Stomach (tissue), 8 donors: ENCODE measurements at regions not wholly inside any gene's neighbourhood (a gene's known extent, or its start where the extent isn't known, plus 50 kb on each side); places are given as distances from the start of the nearest gene placed in this dataset.

Source experiments
- DNase-seq, 2 donors: peaks; one replicate each; pipeline versions ENCODE4 v3.0.0 to v3.0.0-alpha.2; 2013 to 2019
- H3K27ac ChIP-seq, 5 donors: fragments of 200-600 bp in 4 of 5; sonication (generic) in 4 of 5; one replicate each; pipeline ENCODE4 v1.5.1; 2013 to 2019; ENCODE audit warnings: mild to moderate bottlenecking in 1 of 5, moderate library complexity in 1 of 5
- H3K27me3 ChIP-seq, 3 donors: fragments of 200-600 bp; sonication (generic); one replicate each; pipeline ENCODE4 v1.5.1; 2017 to 2019; ENCODE audit warnings: mixed run types in 1 of 3
- H3K36me3 ChIP-seq, 4 donors: fragments of 200-600 bp; sonication (generic); 1 replicate in 3 of 4; 2 replicates in 1 of 4; pipeline ENCODE4 v1.5.1; 2016 to 2019
- H3K4me1 ChIP-seq, 4 donors: fragments of 200-600 bp; sonication (generic); one replicate each; pipeline ENCODE4 v1.5.1; 2016 to 2019
- H3K4me3 ChIP-seq, 4 donors: fragments of 200-600 bp; sonication (generic) in 3 of 4; one replicate each; pipeline ENCODE4 v1.5.1; 2016 to 2019; ENCODE audit warnings: mild to moderate bottlenecking in 1 of 4
- H3K9me3 ChIP-seq, 4 donors: fragments of 200-600 bp; sonication (generic); one replicate each; pipeline ENCODE4 v1.5.1; 2016 to 2019
- EP300 ChIP-seq: sonication (generic); formaldehyde crosslinking; IDR thresholded peaks from one replicate; pipeline ENCODE4 v1.6.1; 2017; ENCODE audit warnings: antibody characterized with exemption
- POLR2A ChIP-seq, 4 donors: fragments of 450-650 bp; IDR thresholded peaks; one replicate each; pipeline ENCODE4 v1.6.1; 2016; ENCODE audit warnings: antibody characterized with exemption in 4 of 4, control low read depth in 2 of 4, mild to moderate bottlenecking in 1 of 4, moderate library complexity in 1 of 4
- POLR2AphosphoS5 ChIP-seq, 3 donors: sonication (generic); formaldehyde crosslinking; IDR thresholded peaks; one replicate each; pipeline ENCODE4 v1.6.1; 2016; ENCODE audit warnings: antibody characterized with exemption in 3 of 3
- WGBS, 5 donors: extraction: QIAGEN DNeasy Blood & Tissue Kit in 3 of 5; methylation state at CpG; one replicate each; pipeline versions ENCODE4 v1.1.5 to v1.1.7; 2013 to 2018; 5-methylcytosine and 5-hydroxymethylcytosine counted together
- intact Hi-C: fragments of 100-400 bp; cut with DNase I; formaldehyde crosslinking; loops from one replicate; pipeline ENCODE4 v1.15.1; 2023; ENCODE audit warnings: low total_unique reads
- TF ChIP-seq, protein P1 (sequence below), 7 experiments: fragments of 450-650 bp in 4 of 7; fragments of 200-600 bp in 3 of 7; sonication (generic) in 3 of 7; IDR thresholded peaks; one replicate each; pipeline ENCODE4 v1.5.1; 2016 to 2019; ENCODE audit warnings: antibody characterized with exemption in 7 of 7, control low read depth in 2 of 7, mild to moderate bottlenecking in 1 of 7
- donor health status: healthy with polysubstance abuse.
- donor health status: Bipolar disorder and iron deficiency.
- donor health status: healthy.

DNA sequence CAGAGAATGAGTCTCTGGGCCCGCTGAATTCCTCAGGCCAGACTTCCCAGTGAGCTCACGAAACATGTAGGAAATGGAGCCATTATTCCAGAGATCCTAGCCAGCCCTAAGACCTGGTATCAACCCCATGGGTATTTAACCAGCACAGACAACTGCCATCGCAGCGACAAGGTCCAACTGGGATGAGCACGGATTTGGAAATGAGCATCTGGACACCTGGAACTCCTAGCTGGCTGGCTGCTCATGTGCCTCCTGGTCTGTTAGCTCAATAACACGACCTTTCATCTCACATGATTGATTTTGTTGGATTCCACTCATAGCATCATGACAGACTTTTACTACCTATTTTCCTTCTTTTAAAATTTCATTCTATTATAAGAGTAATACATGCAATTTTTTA is 51.0 kb downstream of the POU3F3 start:
- H3K27me3 ChIP-seq, result peaks cover 0 to 13% (median 0%) of the 10 kb centered on the region in 3 donors
- no peaks in the 10 kb centered on the region for H3K36me3 ChIP-seq
- intact Hi-C loops, result no loop called here
- TF ChIP-seq POLR2AphosphoS5 (IDR thresholded peaks at IDR 0.05) (no peak), POLR2A (IDR thresholded peaks at IDR 0.05) (no peak), EP300 (no peak)
- TF ChIP-seq, protein P1, sequence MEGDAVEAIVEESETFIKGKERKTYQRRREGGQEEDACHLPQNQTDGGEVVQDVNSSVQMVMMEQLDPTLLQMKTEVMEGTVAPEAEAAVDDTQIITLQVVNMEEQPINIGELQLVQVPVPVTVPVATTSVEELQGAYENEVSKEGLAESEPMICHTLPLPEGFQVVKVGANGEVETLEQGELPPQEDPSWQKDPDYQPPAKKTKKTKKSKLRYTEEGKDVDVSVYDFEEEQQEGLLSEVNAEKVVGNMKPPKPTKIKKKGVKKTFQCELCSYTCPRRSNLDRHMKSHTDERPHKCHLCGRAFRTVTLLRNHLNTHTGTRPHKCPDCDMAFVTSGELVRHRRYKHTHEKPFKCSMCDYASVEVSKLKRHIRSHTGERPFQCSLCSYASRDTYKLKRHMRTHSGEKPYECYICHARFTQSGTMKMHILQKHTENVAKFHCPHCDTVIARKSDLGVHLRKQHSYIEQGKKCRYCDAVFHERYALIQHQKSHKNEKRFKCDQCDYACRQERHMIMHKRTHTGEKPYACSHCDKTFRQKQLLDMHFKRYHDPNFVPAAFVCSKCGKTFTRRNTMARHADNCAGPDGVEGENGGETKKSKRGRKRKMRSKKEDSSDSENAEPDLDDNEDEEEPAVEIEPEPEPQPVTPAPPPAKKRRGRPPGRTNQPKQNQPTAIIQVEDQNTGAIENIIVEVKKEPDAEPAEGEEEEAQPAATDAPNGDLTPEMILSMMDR (IDR thresholded peaks at IDR 0.05), result no peak
- no peaks in the 10 kb centered on the region for H3K4me1 ChIP-seq
- H3K4me3 ChIP-seq, result no peak overlapping the region
- no peak overlapping the region for H3K27ac ChIP-seq
- 74 to 81% (median 77%) methylated on average over 6 of the region's 6 CpGs for WGBS, 5 donors
- DNase-seq, result no peak
- H3K9me3 ChIP-seq, result no peaks in the 10 kb centered on the region

DNA sequence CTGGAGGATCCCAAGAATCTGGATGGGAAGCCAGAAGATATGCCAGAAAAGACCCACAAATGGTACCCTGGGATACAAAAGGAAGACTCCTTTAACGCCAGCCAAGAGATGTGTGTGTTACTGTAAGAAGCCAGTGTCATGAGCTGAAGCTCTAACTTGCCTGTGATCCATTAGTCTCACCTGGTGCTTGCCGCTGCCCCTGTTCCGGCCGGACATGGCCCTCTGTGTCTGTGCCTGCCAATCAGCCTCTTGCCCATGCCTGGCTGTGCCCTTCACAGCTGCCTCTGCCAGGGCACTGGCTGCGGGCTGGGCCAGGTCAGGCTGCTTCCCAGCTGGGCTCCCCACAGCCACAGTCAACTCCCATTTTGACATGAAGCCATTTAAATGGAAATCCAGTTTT is 55.4 kb downstream of the POU3F3 start:
- Histone ChIP-seq H3K9me3 (no peaks in the 10 kb centered on the region), H3K27me3 (peaks cover 0 to 5% (median 0%) of the 10 kb centered on the region in 3 donors), H3K27ac (no peak overlapping the region), H3K36me3 (no peaks in the 10 kb centered on the region), H3K4me3 (no peak overlapping the region), H3K4me1 (no peaks in the 10 kb centered on the region)
- intact Hi-C loops, result no loop called here
- DNase-seq, result no peak
- WGBS, 5 donors, result 87 to 89% (median 87%) methylated on average over 5 of the region's 5 CpGs
- TF ChIP-seq POLR2AphosphoS5 (IDR thresholded peaks at IDR 0.05) (no peak), POLR2A (IDR thresholded peaks at IDR 0.05) (no peak), EP300 (no peak)
- TF ChIP-seq, protein P1 (IDR thresholded peaks at IDR 0.05), result no peak

DNA sequence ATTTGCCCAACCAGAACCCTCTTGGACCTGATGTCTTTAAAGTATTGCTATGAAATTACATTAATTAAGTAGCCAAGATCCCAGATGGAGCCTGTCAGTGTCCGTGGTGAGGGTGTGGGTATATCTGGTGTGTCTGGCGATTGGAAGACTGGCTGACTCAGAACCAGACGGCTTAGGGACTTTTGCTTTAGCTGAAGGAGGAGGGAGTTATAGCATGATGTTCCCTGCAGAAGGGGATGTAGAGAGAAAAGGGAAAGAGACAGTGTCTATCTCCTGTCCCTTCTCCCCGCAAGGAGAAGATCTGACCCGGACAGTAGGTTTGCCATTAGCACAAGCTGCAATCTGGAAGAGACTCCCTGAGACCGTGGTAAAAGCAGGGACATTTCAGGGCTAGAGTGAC is 60.6 kb downstream of the POU3F3 start:
- Histone ChIP-seq H3K4me1 (no peaks in the 10 kb centered on the region), H3K27ac (no peak overlapping the region), H3K4me3 (no peak overlapping the region), H3K36me3 (no peaks in the 10 kb centered on the region), H3K27me3 (peaks cover 0 to under 1% (median 0%) of the 10 kb centered on the region in 3 donors), H3K9me3 (no peaks in the 10 kb centered on the region)
- TF ChIP-seq POLR2A (IDR thresholded peaks at IDR 0.05), result no peak
- TF ChIP-seq, protein P1 (IDR thresholded peaks at IDR 0.05), result no peak
- no peak for TF ChIP-seq POLR2AphosphoS5 (IDR thresholded peaks at IDR 0.05)
- no peak for TF ChIP-seq EP300
- intact Hi-C loops, result no loop called here
- WGBS, 5 donors, result 59 to 79% (median 67%) methylated on average over 6 of the region's 6 CpGs
- DNase-seq, result no peak

DNA sequence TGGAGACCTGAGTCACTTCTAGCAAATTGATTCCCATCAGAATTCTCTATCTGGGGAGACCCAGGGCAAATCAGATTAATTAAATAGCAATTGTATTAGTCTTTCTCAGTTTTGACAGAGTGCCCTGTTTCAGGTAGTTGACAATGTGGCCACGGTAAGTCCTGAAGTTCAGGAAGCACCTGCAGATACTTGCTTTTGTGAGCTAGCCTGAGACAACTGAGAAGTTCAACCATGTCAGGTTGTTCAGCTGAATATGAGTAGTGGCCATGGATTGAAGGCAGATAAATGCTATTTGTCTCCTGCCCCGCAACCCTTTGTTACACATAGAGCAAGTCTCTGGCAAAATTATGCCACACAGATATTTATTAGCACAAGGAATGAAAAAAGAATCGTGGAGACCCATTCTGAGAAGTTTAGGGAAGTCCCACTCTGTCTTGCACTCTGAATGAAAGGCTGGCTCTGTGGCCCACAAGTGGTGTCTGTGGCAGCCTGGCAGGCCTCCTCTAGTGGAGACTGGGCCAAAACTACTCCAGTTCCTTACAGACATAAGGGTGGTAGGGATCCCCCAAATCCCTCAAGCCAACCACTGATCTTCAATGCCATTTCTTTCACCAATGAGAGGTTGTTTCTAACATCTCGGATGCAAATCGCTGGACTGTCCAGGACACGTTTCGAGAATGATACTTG is 61.3 kb downstream of the POU3F3 start:
- no peaks in the 10 kb centered on the region for H3K4me1 ChIP-seq
- 80 to 85% (median 84%) methylated on average over 7 of the region's 7 CpGs for WGBS, 5 donors
- intact Hi-C loops, result no loop called here
- H3K4me3 ChIP-seq, result no peak overlapping the region
- no peaks in the 10 kb centered on the region for H3K9me3 ChIP-seq
- H3K36me3 ChIP-seq, result no peaks in the 10 kb centered on the region
- no peak overlapping the region for H3K27ac ChIP-seq
- DNase-seq, result no peak
- no peak for TF ChIP-seq POLR2AphosphoS5 (IDR thresholded peaks at IDR 0.05)
- no peak for TF ChIP-seq POLR2A (IDR thresholded peaks at IDR 0.05)
- TF ChIP-seq, protein P1 (IDR thresholded peaks at IDR 0.05), result no peak
- TF ChIP-seq EP300, result no peak
- H3K27me3 ChIP-seq, result no peaks in the 10 kb centered on the region
